K562 (cell line): ENCODE measurements at regions not wholly inside any gene's neighbourhood (a gene's known extent, or its start where the extent isn't known, plus 50 kb on each side); places are given as distances from the start of the nearest gene placed in this dataset.
"Not testable (repeated sequence)": the region's sequence is repeated elsewhere in the genome, so short reads cannot be mapped to it uniquely, and the experiment has no call there.

Experiments
- ATAC-seq: fragments of 200-7000 bp; cut with Tn5 transposase; 3 replicates; pipeline ENCODE4 v1.9.1; 2020; ENCODE audit warnings: moderate library complexity
- BruUV-seq: library from RNA; stranded (reverse); fragments of 400-500 nt; replicated peaks from 2 replicates; lab custom pipeline; 2021; lab: Mats Ljungman, UMichigan
- CTCF ChIA-PET: fragments of 300-600 bp; formaldehyde crosslinking; extraction: SDS; loops from one replicate; lab custom pipeline; 2021; ENCODE audit warnings: low intra/inter-chr PET ratio; lab: Yijun Ruan, JAX
- POLR2A ChIA-PET: fragments of 300-600, 350-650 bp; sonication (Branson Sonifier 250); formaldehyde crosslinking; extraction: SDS; loops from one replicate; lab custom pipeline; 2021; ENCODE audit warnings: antibody characterized with exemption, inconsistent platforms; lab: Yijun Ruan, JAX
- DNase-seq, 4 experiments: peaks; one replicate each; pipeline versions ENCODE4 v3.0.0 to v3.0.0-alpha.2; 2011 to 2018; ENCODE audit warnings: low spot score in 3 of 4, mixed read lengths in 3 of 4; ENCODE audit errors: extremely low read depth in 1 of 4
- FAIRE-seq: peaks from 2 replicates; lab custom pipeline; 2011; peaks lifted over from hg19 to GRCh38; lab: Jason Lieb, UNC
- H2AFZ ChIP-seq: 2 replicates; pipeline ENCODE4 v1.6.0; 2011; ENCODE audit warnings: low read depth, low read length, control low read depth, inconsistent platforms
- H3K27ac ChIP-seq: fragments of 200-600 bp; 3 replicates; pipeline ENCODE4 v1.8.0; 2011; ENCODE audit warnings: low read depth, mild to moderate bottlenecking, control low read depth, inconsistent platforms, low read length, moderate library complexity, mixed read lengths; ENCODE audit errors: extremely low read depth
- H3K27me3 ChIP-seq, 2 experiments: fragments of 300-600 bp in 1 of 2; 2 replicates in 1 of 2; 3 replicates in 1 of 2; pipeline versions ENCODE4 v1.6.0 to v1.8.0; 2011; ENCODE audit warnings: inconsistent platforms in 2 of 2, low read length in 2 of 2, mild to moderate bottlenecking in 1 of 2, mixed read lengths in 1 of 2, moderate library complexity in 1 of 2; ENCODE audit not compliant: control insufficient read depth in 2 of 2, insufficient read depth in 2 of 2
- H3K36me3 ChIP-seq: fragments of 300-600 bp; 3 replicates; pipeline ENCODE4 v1.8.0; 2011; ENCODE audit warnings: mild to moderate bottlenecking, low read length, inconsistent platforms; ENCODE audit not compliant: control insufficient read depth, insufficient read depth
- H3K4me1 ChIP-seq, 2 experiments: fragments of 200-600 bp in 1 of 2; replicated peaks in 1 of 2; 2 replicates in 1 of 2; 3 replicates in 1 of 2; pipeline versions ENCODE4 v1.5.1 to v1.8.0; 2011; ENCODE audit warnings: inconsistent platforms in 2 of 2, low read length in 2 of 2, mild to moderate bottlenecking in 1 of 2, mixed read lengths in 1 of 2, moderate library complexity in 1 of 2; ENCODE audit not compliant: control insufficient read depth in 2 of 2, insufficient read depth in 2 of 2
- H3K4me2 ChIP-seq: 2 replicates; pipeline ENCODE4 v1.6.1; 2011; ENCODE audit warnings: low read length, control low read depth, inconsistent platforms, mixed read lengths; ENCODE audit not compliant: insufficient read depth
- H3K4me3 ChIP-seq: fragments of 200-600 bp; sonication (generic), shearing (Covaris generic); 2 replicates; pipeline ENCODE4 v1.5.1; 2016; ENCODE audit warnings: control low read depth, inconsistent platforms
- H3K79me2 ChIP-seq: fragments of 200-600 bp; 3 replicates; pipeline ENCODE4 v1.8.0; 2011; ENCODE audit warnings: low read length, inconsistent platforms; ENCODE audit not compliant: control insufficient read depth, insufficient read depth
- H3K9ac ChIP-seq, 2 experiments: 2 replicates each; pipeline versions ENCODE4 v1.6.0 to v1.6.1; 2011; ENCODE audit warnings: low read depth in 2 of 2, low read length in 2 of 2, control low read depth in 1 of 2, inconsistent platforms in 1 of 2, mild to moderate bottlenecking in 1 of 2, mixed read lengths in 1 of 2; ENCODE audit not compliant: insufficient read depth in 1 of 2
- H3K9me1 ChIP-seq: one replicate; pipeline ENCODE4 v1.6.0; 2011; ENCODE audit warnings: inconsistent platforms, mild to moderate bottlenecking, low read length, moderate library complexity; ENCODE audit not compliant: control insufficient read depth, insufficient read depth
- H3K9me3 ChIP-seq: replicated peaks from 2 replicates; pipeline ENCODE4 v1.5.1; 2011; ENCODE audit warnings: low read depth, low read length, inconsistent platforms; ENCODE audit not compliant: control insufficient read depth, insufficient read depth
- H4K20me1 ChIP-seq: replicated peaks from 2 replicates; pipeline ENCODE4 v1.6.1; 2011; ENCODE audit warnings: low read length, inconsistent platforms, mixed read lengths; ENCODE audit not compliant: control insufficient read depth, insufficient read depth
- ARID3B ChIP-seq: fragments of 250-450 bp; sonication (Bioruptor Pico); IDR thresholded peaks from 2 replicates; pipeline ENCODE4 v1.4.0; 2020; ENCODE audit warnings: borderline replicate concordance
- HDAC2 ChIP-seq: fragments of 450-650 bp; IDR thresholded peaks from 2 replicates; pipeline ENCODE4 v1.6.1; 2016; ENCODE audit warnings: mild to moderate bottlenecking
- HNRNPL ChIP-seq: fragments of 200-400 bp; formaldehyde crosslinking; IDR thresholded peaks from 2 replicates; pipeline ENCODE4 v1.6.1; 2017; ENCODE audit warnings: low read depth, mild to moderate bottlenecking, low read length
- STAG1 ChIP-seq: sonication (generic); formaldehyde crosslinking; IDR thresholded peaks from 2 replicates; pipeline ENCODE4 v1.5.0; 2020; ENCODE audit warnings: missing genetic modification reagents, borderline replicate concordance
- TFE3 ChIP-seq: fragments of 450-650 bp; formaldehyde crosslinking; IDR thresholded peaks from 2 replicates; pipeline ENCODE4 v1.4.0; 2020; ENCODE audit warnings: mild to moderate bottlenecking, mixed read lengths
- ZNF197 ChIP-seq: fragments of 200-800 bp; sonication (Bioruptor generic); IDR thresholded peaks from 2 replicates; pipeline ENCODE4 v1.6.1; 2016; ENCODE audit warnings: low read depth, missing genetic modification characterization, missing compliant biosample characterization
- ZNF830 ChIP-seq: fragments of 250-450 bp; sonication (Bioruptor Pico); IDR thresholded peaks from 2 replicates; pipeline ENCODE4 v1.5.0; 2021; ENCODE audit warnings: mild to moderate bottlenecking
- whole genome bisulfite sequencing: fragments of 100-300 bp; shearing (Covaris generic); methylation state at CpG from one replicate; pipeline ENCODE4 v1.1.6; 2016; ENCODE audit warnings: low coverage, mixed read lengths; ENCODE audit not compliant: insufficient coverage; ENCODE audit errors: missing lambda C conversion rate; 5-methylcytosine and 5-hydroxymethylcytosine counted together
- in situ Hi-C: fragments of 300-500 bp; cut with MboI; formaldehyde crosslinking; loops from 4 replicates; pipeline ENCODE4 v1.15.0; 2018; ENCODE audit warnings: inconsistent platforms, mixed read lengths
- intact Hi-C: fragments of 100-400 bp; cut with micrococcal nuclease; formaldehyde crosslinking; loops from 2 replicates; pipeline ENCODE4 v1.14.2; 2022

GRCh38 chr4:34502086-34502485 is 1742.2 kb downstream of the ARAP2 start:
- BruUV-seq = no TSS peak
- Histone ChIP-seq H3K4me1 (no peaks in the 10 kb centered on the region), H3K36me3 (no peaks in the 10 kb centered on the region), H3K27me3 (no peaks in the 10 kb centered on the region), H3K27ac (no peak overlapping the region), H3K79me2 (no peaks in the 10 kb centered on the region), H4K20me1 (no peaks in the 10 kb centered on the region)
- DNase-seq = no peak
- WGBS = 3% methylated on average over 2 of the region's 2 CpGs
- FAIRE-seq = no peak
- POLR2A ChIA-PET = no interaction called here
- ATAC-seq = no peak
- intact Hi-C loops = no loop called here
- TF ChIP-seq ZNF830 (CRISPR knock-in tag) = no peak
- TF ChIP-seq ARID3B (CRISPR knock-in tag) = no peak
- TF ChIP-seq TFE3 (CRISPR knock-in tag) = no peak
- TF ChIP-seq HNRNPL = no peak
- no peak for TF ChIP-seq ZNF197 (CRISPR knock-in tag)
- no peak for TF ChIP-seq HDAC2
- no peak for TF ChIP-seq STAG1 (CRISPR knock-in tag)
- TF ChIP-seq, all 486 proteins: peak for 0
- CTCF ChIA-PET = no interaction called here
- Histone ChIP-seq H3K9me3 (0 out of 2 replicates have a peak, but pooled peaks cover 1% of the 10 kb centered on the region), H3K4me3 (no peak overlapping the region), H3K4me2 (no peak overlapping the region), H3K9ac (no peak overlapping the region), H3K9me1 (no peaks in the 10 kb centered on the region), H2AFZ (no peak overlapping the region)
- in situ Hi-C loops = no loop called here

- H2AFZ ChIP-seq, H3K27me3 ChIP-seq, H3K9ac ChIP-seq, POLR2A ChIA-PET, H3K4me2 ChIP-seq, in situ Hi-C loops, H3K9me1 ChIP-seq, H3K4me3 ChIP-seq, H3K9me3 ChIP-seq, H4K20me1 ChIP-seq, ATAC-seq, CTCF ChIA-PET, DNase-seq, H3K4me1 ChIP-seq, H3K27ac ChIP-seq, FAIRE-seq, H3K79me2 ChIP-seq, H3K36me3 ChIP-seq, BruUV-seq, intact Hi-C loops: not testable (repeated sequence)
- 0% methylated on average over 2 of the region's 2 CpGs for WGBS
Observed at GRCh38 chr4:34504731-34505130, 1739.6 kb downstream of the ARAP2 start.
